Chondrocyte (in vitro differentiated cells): ENCODE measurements at regions not wholly inside any gene's neighbourhood (a gene's known extent, or its start where the extent isn't known, plus 50 kb on each side); places are given as distances from the start of the nearest gene placed in this dataset.

ENCODE experiments used
- DNase-seq: peaks from one replicate; pipeline ENCODE4 v3.0.0; 2021; ENCODE audit warnings: mixed read lengths, low spot score
- H3K27ac Mint-ChIP-seq: one replicate; pipeline ENCODE4 v1.8.0; 2021; ENCODE audit warnings: mild to moderate bottlenecking, moderate library complexity, mixed read lengths; ENCODE audit not compliant: unreplicated experiment
- H3K27me3 Mint-ChIP-seq: 2 replicates; pipeline ENCODE4 v1.8.0; 2021; ENCODE audit warnings: low read depth, mixed read lengths
- H3K36me3 Mint-ChIP-seq: 2 replicates; pipeline ENCODE4 v1.8.0; 2021; ENCODE audit warnings: low read depth, mixed read lengths
- H3K4me1 Mint-ChIP-seq: 2 replicates; pipeline ENCODE4 v1.8.0; 2021; ENCODE audit warnings: low read depth, mild to moderate bottlenecking, mixed read lengths
- H3K4me3 Mint-ChIP-seq: one replicate; pipeline ENCODE4 v1.8.0; 2021; ENCODE audit warnings: mild to moderate bottlenecking, moderate library complexity, mixed read lengths; ENCODE audit not compliant: unreplicated experiment
- H3K9me3 Mint-ChIP-seq: 2 replicates; pipeline ENCODE4 v1.8.0; 2021; ENCODE audit warnings: low read depth, mixed read lengths
- TF ChIP-seq, protein P1 (sequence below): fragments of 200-600 bp; sonication (generic); IDR thresholded peaks from 2 replicates; pipeline ENCODE4 v1.5.0; 2021; ENCODE audit warnings: antibody characterized with exemption, mild to moderate bottlenecking, moderate library complexity

DNA sequence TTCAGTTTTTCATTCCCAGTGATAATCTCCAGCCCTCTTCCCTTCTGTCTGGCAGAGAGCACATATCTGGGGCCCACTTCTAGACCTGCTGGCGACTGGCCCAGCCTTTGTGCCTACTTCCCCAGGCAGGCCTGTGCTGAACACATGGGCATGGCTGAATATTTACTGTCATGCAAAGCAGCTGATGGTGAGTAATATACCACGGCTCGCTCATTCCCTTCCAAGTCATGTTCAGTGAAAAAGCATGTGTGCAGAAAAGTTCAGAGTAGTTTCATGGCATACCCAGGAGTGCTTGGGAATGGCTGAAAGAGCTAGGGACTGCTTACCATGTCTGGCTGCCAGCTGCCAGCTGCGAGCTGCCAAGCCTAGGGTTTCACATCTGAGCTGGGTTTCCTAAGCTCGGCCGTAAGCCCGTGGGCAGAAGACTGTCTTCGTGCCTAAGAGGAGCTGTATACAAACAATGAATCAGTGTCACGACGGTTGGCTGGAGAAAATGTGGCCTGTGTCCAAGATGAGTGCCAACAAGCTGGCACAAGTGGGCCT lies 179.9 kb upstream of the PELI2 start:
- H3K27me3 Mint-ChIP-seq: no peaks in the 10 kb centered on the region
- no peak overlapping the region for H3K27ac Mint-ChIP-seq
- peaks cover 10% of the 10 kb centered on the region for H3K4me1 Mint-ChIP-seq
- no peaks in the 10 kb centered on the region for H3K36me3 Mint-ChIP-seq
- no peak overlapping the region for H3K4me3 Mint-ChIP-seq
- peaks cover 9% of the 10 kb centered on the region for H3K9me3 Mint-ChIP-seq
- TF ChIP-seq, protein P1, sequence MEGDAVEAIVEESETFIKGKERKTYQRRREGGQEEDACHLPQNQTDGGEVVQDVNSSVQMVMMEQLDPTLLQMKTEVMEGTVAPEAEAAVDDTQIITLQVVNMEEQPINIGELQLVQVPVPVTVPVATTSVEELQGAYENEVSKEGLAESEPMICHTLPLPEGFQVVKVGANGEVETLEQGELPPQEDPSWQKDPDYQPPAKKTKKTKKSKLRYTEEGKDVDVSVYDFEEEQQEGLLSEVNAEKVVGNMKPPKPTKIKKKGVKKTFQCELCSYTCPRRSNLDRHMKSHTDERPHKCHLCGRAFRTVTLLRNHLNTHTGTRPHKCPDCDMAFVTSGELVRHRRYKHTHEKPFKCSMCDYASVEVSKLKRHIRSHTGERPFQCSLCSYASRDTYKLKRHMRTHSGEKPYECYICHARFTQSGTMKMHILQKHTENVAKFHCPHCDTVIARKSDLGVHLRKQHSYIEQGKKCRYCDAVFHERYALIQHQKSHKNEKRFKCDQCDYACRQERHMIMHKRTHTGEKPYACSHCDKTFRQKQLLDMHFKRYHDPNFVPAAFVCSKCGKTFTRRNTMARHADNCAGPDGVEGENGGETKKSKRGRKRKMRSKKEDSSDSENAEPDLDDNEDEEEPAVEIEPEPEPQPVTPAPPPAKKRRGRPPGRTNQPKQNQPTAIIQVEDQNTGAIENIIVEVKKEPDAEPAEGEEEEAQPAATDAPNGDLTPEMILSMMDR: no peak
- DNase-seq: no peak

DNA sequence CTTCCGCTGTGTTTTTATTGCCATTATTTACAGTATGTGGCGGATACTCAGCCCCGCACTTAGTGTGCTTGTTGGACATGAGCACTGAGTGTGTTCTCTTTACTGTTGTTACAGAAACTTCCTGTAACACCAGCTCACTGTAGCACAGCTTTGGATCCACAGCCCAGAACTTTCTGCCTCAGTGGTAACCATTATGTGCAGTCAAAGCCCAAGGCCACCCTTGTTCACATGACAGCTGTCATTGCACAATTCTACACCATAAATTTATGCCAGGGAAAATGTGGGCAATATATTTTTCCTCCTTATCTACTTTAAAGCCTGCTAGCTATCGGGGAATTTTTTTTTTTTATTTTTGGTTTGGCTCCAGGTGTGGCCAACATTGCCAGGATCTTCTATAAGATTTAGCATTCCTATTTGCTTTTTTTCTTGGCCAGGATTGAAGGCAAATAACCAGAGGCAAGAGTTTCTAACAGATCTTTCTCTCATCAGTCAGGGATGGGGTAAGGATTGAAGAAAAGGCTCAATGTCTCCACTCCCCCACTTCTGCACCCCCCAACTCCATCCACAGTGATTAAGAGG lies 176.0 kb upstream of the PELI2 start:
- no peaks in the 10 kb centered on the region for H3K27me3 Mint-ChIP-seq

DNA sequence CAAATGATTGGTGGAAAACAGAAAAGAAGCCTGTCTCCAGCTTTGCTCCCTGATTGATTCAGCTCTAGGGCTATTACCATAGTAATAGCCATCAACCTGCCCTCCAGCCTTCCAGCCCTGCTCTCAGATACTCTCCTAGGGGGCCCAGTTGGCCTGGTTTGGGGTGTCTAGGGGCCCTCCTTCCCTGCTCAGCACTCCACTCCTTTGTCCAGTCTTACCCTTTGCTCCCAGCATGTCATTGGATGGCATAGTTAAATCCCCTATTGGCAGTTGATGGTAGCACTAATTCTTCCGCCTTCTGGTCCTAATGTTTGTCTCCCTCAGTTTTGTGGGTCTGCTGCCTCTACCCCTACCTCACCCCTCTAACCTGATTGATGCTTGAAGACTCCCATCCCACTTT lies 175.4 kb upstream of the PELI2 start:
- H3K27ac Mint-ChIP-seq: no peak overlapping the region
- TF ChIP-seq, protein P1: no peak
- no peak overlapping the region for H3K4me3 Mint-ChIP-seq
- H3K36me3 Mint-ChIP-seq: no peaks in the 10 kb centered on the region
- H3K9me3 Mint-ChIP-seq: no peaks in the 10 kb centered on the region
- peaks cover 8% of the 10 kb centered on the region for H3K4me1 Mint-ChIP-seq
- no peak for DNase-seq
- H3K27me3 Mint-ChIP-seq: no peaks in the 10 kb centered on the region

More for the DNA sequence above, 176.0 kb upstream of the PELI2 start:
- TF ChIP-seq, protein P1: no peak
- Mint-ChIP-seq H3K9me3 (no peaks in the 10 kb centered on the region), H3K4me1 (peaks cover 10% of the 10 kb centered on the region), H3K36me3 (no peaks in the 10 kb centered on the region), H3K27ac (no peak overlapping the region), H3K4me3 (no peak overlapping the region)
- DNase-seq: no peak

DNA sequence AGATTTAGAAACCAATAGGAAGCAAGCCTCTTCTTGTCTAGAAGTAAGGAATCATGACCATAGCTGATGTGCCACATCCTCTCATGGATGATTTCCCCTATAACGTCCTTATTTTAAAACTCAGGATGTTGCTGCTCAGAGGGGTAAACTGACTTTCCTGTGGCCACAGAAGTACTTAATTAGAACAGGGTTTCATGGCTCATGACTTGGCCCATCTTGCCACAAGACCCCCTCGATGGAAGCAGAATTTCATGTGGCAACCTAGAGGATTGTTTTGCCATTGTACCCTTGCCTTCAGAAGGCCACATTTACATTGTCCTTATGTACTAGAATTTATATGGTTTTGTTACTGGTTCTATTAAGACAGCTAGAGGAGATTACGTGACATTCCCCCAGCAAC lies 173.5 kb upstream of the PELI2 start:
- Mint-ChIP-seq H3K9me3 (no peaks in the 10 kb centered on the region), H3K27me3 (no peaks in the 10 kb centered on the region), H3K36me3 (no peaks in the 10 kb centered on the region), H3K27ac (no peak overlapping the region), H3K4me1 (peaks cover 4% of the 10 kb centered on the region), H3K4me3 (no peak overlapping the region)
- TF ChIP-seq, protein P1: no peak
- no peak for DNase-seq

DNA sequence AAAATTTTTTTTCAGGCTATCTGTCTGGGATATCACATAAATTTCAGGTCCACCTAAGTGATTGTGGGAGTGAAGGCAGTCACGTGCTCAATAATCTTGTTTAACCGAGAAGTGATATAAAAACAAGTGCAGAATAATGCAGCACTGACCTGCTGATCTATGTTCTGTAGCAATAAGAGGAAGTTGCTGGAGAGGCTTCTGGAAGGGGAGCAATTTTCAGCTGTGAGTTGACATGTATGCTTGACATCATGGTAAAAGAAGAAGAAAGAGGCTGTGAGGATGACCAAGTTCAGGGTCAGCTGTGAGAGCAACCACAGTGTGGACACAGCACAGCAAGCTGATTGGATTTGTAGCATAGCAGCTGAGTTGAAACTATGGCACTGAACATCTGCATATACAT lies 172.0 kb upstream of the PELI2 start:
- Mint-ChIP-seq H3K4me3 (no peak overlapping the region), H3K4me1 (peaks cover 9% of the 10 kb centered on the region), H3K9me3 (peaks cover 2% of the 10 kb centered on the region), H3K27ac (no peak overlapping the region), H3K36me3 (no peaks in the 10 kb centered on the region), H3K27me3 (no peaks in the 10 kb centered on the region)
- TF ChIP-seq, protein P1: no peak
- DNase-seq: no peak
